WTC11 (cell line): ENCODE measurements at regions not wholly inside any gene's neighbourhood (a gene's known extent, or its start where the extent isn't known, plus 50 kb on each side); places are given as distances from the start of the nearest gene placed in this dataset.

Experiments used
- ATAC-seq: fragments of 200-7000 bp; cut with Tn5 transposase; 2 replicates; pipeline ENCODE4 v1.10.0; 2021; ENCODE audit warnings: mild to moderate bottlenecking, moderate library complexity
- CTCF ChIA-PET: fragments of 300-600 bp; sonication (Branson Sonifier 250); formaldehyde crosslinking; loops from one replicate; lab custom pipeline; 2021; ENCODE audit warnings: antibody characterized with exemption; lab: Charles Lee
- POLR2A ChIA-PET: fragments of 350-600 bp; sonication (Branson Sonifier 250); formaldehyde crosslinking; loops from one replicate; lab custom pipeline; 2021; ENCODE audit warnings: antibody characterized with exemption; lab: Charles Lee
- DNase-seq: peaks from one replicate; pipeline ENCODE4 v3.0.0; 2021; ENCODE audit warnings: low spot score
- H3K27ac Mint-ChIP-seq: 2 replicates; pipeline ENCODE4 v1.8.0; 2021; ENCODE audit warnings: mixed read lengths
- H3K27me3 Mint-ChIP-seq: 2 replicates; pipeline ENCODE4 v1.8.0; 2021; ENCODE audit warnings: low read depth, mild to moderate bottlenecking, moderate library complexity, mixed read lengths
- H3K36me3 Mint-ChIP-seq: 2 replicates; pipeline ENCODE4 v1.8.0; 2021; ENCODE audit warnings: mixed read lengths
- H3K4me1 Mint-ChIP-seq: 2 replicates; pipeline ENCODE4 v1.8.0; 2022; ENCODE audit warnings: mixed read lengths
- H3K4me3 Mint-ChIP-seq: 2 replicates; pipeline ENCODE4 v1.8.0; 2021; ENCODE audit warnings: mild to moderate bottlenecking, moderate library complexity, mixed read lengths
- H3K9me3 Mint-ChIP-seq: 2 replicates; pipeline ENCODE4 v1.8.0; 2021; ENCODE audit warnings: mixed read lengths
- E2F1 ChIP-seq: sonication (generic); formaldehyde crosslinking; IDR thresholded peaks from 2 replicates; pipeline ENCODE4 v1.8.0; 2022; ENCODE audit warnings: mild to moderate bottlenecking, missing genetic modification reagents
- IRF2 ChIP-seq: sonication (generic); formaldehyde crosslinking; IDR thresholded peaks from 2 replicates; pipeline ENCODE4 v1.8.0; 2022; ENCODE audit warnings: low read depth, missing genetic modification reagents, borderline replicate concordance
- JUN ChIP-seq: sonication (generic); formaldehyde crosslinking; IDR thresholded peaks from 2 replicates; pipeline ENCODE4 v1.8.0; 2023; ENCODE audit warnings: mild to moderate bottlenecking, missing genetic modification reagents
- NR1H2 ChIP-seq: sonication (generic); formaldehyde crosslinking; IDR thresholded peaks from 2 replicates; pipeline ENCODE4 v1.9.0; 2021; ENCODE audit warnings: mild to moderate bottlenecking, moderate library complexity, missing genetic modification reagents
- PRRX2 ChIP-seq: fragments of 250-450 bp; sonication (Bioruptor Pico); IDR thresholded peaks from 2 replicates; pipeline ENCODE4 v1.8.0; 2021; ENCODE audit warnings: mild to moderate bottlenecking
- RELA ChIP-seq: sonication (generic); formaldehyde crosslinking; IDR thresholded peaks from 2 replicates; pipeline ENCODE4 v1.8.1; 2022; ENCODE audit warnings: missing genetic modification reagents, mild to moderate bottlenecking, borderline replicate concordance
- SMAD3 ChIP-seq: sonication (generic); formaldehyde crosslinking; IDR thresholded peaks from 2 replicates; pipeline ENCODE4 v1.8.0; 2022; ENCODE audit warnings: missing genetic modification reagents, mild to moderate bottlenecking, borderline replicate concordance
- SOX15 ChIP-seq: fragments of 250-450 bp; sonication (Bioruptor Pico); IDR thresholded peaks from 2 replicates; pipeline ENCODE4 v1.9.0; 2021; ENCODE audit warnings: mild to moderate bottlenecking
- TCF7 ChIP-seq: sonication (generic); formaldehyde crosslinking; IDR thresholded peaks from 2 replicates; pipeline ENCODE4 v1.8.0; 2022; ENCODE audit warnings: mild to moderate bottlenecking, low read depth, missing genetic modification reagents, moderate library complexity
- TEAD1 ChIP-seq: sonication (generic); formaldehyde crosslinking; IDR thresholded peaks from 2 replicates; pipeline ENCODE4 v1.8.0; 2022; ENCODE audit warnings: mild to moderate bottlenecking, missing genetic modification reagents
- ZMAT4 ChIP-seq: fragments of 250-450 bp; sonication (Bioruptor Pico); IDR thresholded peaks from 2 replicates; pipeline ENCODE4 v1.9.0; 2021; ENCODE audit warnings: mild to moderate bottlenecking
- ZNF232 ChIP-seq: sonication (generic); formaldehyde crosslinking; IDR thresholded peaks from 2 replicates; pipeline ENCODE4 v1.8.0; 2022; ENCODE audit warnings: mild to moderate bottlenecking, missing genetic modification reagents
- ZNF317 ChIP-seq: sonication (generic); formaldehyde crosslinking; IDR thresholded peaks from 2 replicates; pipeline ENCODE4 v1.8.1; 2023; ENCODE audit warnings: low read depth, mild to moderate bottlenecking, moderate library complexity, missing genetic modification reagents, borderline replicate concordance
- ZNF416 ChIP-seq: fragments of 250-450 bp; sonication (Bioruptor Pico); IDR thresholded peaks from 2 replicates; pipeline ENCODE4 v1.9.0; 2021; ENCODE audit warnings: mild to moderate bottlenecking, inconsistent platforms
- ZNF423 ChIP-seq: fragments of 250-450 bp; sonication (Bioruptor Pico); IDR thresholded peaks from 2 replicates; pipeline ENCODE4 v2.1.2; 2022; ENCODE audit warnings: mild to moderate bottlenecking, moderate library complexity
- ZNF532 ChIP-seq: fragments of 250-450 bp; sonication (Bioruptor Pico); IDR thresholded peaks from 2 replicates; pipeline ENCODE4 v1.9.0; 2021; ENCODE audit warnings: mild to moderate bottlenecking, borderline replicate concordance
- TF ChIP-seq, protein P1 (sequence below): fragments of 250-450 bp; sonication (Bioruptor Pico); IDR thresholded peaks from 2 replicates; pipeline ENCODE4 v2.1.2; 2022; ENCODE audit warnings: mild to moderate bottlenecking, moderate library complexity
- TF ChIP-seq, protein P2 (sequence below): sonication (generic); formaldehyde crosslinking; IDR thresholded peaks from 2 replicates; pipeline ENCODE4 v1.8.1; 2022; ENCODE audit warnings: low read depth, mild to moderate bottlenecking, moderate library complexity, missing genetic modification reagents, borderline replicate concordance
- TF ChIP-seq, protein P3 (sequence below): sonication (generic); formaldehyde crosslinking; IDR thresholded peaks from 2 replicates; pipeline ENCODE4 v1.8.1; 2023; ENCODE audit warnings: mild to moderate bottlenecking, missing genetic modification reagents, moderate library complexity
- TF ChIP-seq, protein P4 (sequence below): sonication (generic); formaldehyde crosslinking; IDR thresholded peaks from 2 replicates; pipeline ENCODE4 v1.8.1; 2023; ENCODE audit warnings: mild to moderate bottlenecking, missing genetic modification reagents, moderate library complexity
- TF ChIP-seq, protein P5 (sequence below): sonication (generic); formaldehyde crosslinking; conservative IDR thresholded peaks from 2 replicates; pipeline ENCODE4 v1.8.1; 2022; ENCODE audit warnings: mild to moderate bottlenecking, missing genetic modification reagents

- TF ChIP-seq, protein P1, sequence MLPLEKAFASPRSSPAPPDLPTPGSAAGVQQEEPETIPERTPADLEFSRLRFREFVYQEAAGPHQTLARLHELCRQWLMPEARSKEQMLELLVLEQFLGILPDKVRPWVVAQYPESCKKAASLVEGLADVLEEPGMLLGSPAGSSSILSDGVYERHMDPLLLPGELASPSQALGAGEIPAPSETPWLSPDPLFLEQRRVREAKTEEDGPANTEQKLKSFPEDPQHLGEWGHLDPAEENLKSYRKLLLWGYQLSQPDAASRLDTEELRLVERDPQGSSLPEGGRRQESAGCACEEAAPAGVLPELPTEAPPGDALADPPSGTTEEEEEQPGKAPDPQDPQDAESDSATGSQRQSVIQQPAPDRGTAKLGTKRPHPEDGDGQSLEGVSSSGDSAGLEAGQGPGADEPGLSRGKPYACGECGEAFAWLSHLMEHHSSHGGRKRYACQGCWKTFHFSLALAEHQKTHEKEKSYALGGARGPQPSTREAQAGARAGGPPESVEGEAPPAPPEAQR: no peak
- no peak for TF ChIP-seq TEAD1 (CRISPR knock-in tag)
Measured at GRCh38 chr3:18807593-18807992, 340.7 kb upstream of the KCNH8 start (continued).

DNA sequence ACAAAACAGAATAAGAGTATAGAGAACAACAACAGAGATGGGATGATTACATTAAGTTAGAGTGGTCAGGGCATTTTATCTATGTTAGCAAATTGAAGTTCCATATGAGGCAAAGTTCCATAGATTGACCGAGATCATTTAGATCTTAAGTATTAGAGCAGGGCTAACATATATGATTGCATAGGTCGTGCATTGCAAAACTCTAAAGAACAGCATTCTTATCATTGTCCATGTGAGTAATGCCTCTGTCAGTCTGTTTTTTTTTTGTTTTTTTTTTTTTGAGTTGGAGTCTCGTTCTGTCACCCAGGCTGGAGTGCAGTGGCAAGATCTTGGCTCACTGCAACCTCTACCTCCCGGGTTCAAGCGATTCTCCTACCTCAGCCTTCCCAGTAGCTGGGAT, 341.7 kb upstream of the KCNH8 start:
- CTCF ChIA-PET: no interaction called here
- ATAC-seq: no peak
- TF ChIP-seq SOX15 (no peak), ZNF232 (CRISPR knock-in tag) (no peak), ZMAT4 (CRISPR knock-in tag) (no peak), JUN (CRISPR knock-in tag) (no peak), ZNF416 (no peak), ZNF423 (no peak), NR1H2 (CRISPR knock-in tag) (no peak), RELA (CRISPR knock-in tag) (no peak), TCF7 (CRISPR knock-in tag) (no peak)
- TF ChIP-seq, protein P2, sequence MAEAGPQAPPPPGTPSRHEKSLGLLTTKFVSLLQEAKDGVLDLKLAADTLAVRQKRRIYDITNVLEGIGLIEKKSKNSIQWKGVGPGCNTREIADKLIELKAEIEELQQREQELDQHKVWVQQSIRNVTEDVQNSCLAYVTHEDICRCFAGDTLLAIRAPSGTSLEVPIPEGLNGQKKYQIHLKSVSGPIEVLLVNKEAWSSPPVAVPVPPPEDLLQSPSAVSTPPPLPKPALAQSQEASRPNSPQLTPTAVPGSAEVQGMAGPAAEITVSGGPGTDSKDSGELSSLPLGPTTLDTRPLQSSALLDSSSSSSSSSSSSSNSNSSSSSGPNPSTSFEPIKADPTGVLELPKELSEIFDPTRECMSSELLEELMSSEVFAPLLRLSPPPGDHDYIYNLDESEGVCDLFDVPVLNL (CRISPR knock-in tag): no peak
- TF ChIP-seq, protein P3, sequence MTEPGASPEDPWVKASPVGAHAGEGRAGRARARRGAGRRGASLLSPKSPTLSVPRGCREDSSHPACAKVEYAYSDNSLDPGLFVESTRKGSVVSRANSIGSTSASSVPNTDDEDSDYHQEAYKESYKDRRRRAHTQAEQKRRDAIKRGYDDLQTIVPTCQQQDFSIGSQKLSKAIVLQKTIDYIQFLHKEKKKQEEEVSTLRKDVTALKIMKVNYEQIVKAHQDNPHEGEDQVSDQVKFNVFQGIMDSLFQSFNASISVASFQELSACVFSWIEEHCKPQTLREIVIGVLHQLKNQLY (CRISPR knock-in tag): no peak
- TF ChIP-seq, protein P4, sequence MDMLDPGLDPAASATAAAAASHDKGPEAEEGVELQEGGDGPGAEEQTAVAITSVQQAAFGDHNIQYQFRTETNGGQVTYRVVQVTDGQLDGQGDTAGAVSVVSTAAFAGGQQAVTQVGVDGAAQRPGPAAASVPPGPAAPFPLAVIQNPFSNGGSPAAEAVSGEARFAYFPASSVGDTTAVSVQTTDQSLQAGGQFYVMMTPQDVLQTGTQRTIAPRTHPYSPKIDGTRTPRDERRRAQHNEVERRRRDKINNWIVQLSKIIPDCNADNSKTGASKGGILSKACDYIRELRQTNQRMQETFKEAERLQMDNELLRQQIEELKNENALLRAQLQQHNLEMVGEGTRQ (CRISPR knock-in tag): no peak
- TF ChIP-seq, all 79 proteins: peak for 0
- POLR2A ChIA-PET: no interaction called here
- Mint-ChIP-seq H3K4me1 (peaks cover 2% of the 10 kb centered on the region; the same call in 1 of the 2 replicates), H3K4me3 (no peak overlapping the region), H3K27me3 (no peaks in the 10 kb centered on the region; the same call in 1 of the 2 replicates), H3K36me3 (no peaks in the 10 kb centered on the region), H3K9me3 (no peaks in the 10 kb centered on the region), H3K27ac (no peak overlapping the region)
- DNase-seq: no peak

DNA sequence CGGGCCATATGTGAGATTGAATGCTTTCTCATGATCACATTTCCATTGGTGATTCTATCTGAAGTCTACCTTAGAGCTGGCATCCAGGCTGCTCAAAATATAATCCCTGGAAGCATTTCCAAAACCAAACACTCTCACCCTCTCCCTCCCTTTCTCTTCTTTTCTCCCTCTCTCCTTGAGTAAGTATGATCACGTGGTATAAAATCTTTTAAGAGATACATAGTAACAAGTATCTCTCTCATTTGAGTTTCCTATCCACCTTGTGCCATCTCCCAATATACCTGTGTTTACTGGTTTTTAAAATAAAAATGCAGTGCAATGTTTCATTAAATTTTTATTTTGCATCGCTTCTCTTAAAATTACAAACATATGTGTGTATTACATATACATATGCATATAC, 350.9 kb upstream of the KCNH8 start:
- H3K9me3 Mint-ChIP-seq: no peaks in the 10 kb centered on the region
- no peak overlapping the region for H3K4me3 Mint-ChIP-seq
- ChIA-PET CTCF (no interaction called here), POLR2A (interaction anchor here (0.6 kb wide), 1 partner anchor 482 kb away, joined by 3 read pairs; no protein-coding TSS in a partner anchor)
- H3K27me3 Mint-ChIP-seq: no peaks in the 10 kb centered on the region
- DNase-seq: no peak
- no peaks in the 10 kb centered on the region for H3K4me1 Mint-ChIP-seq
- ATAC-seq: no peak
- no peak overlapping the region for H3K27ac Mint-ChIP-seq
- H3K36me3 Mint-ChIP-seq: no peaks in the 10 kb centered on the region
- TF ChIP-seq ZNF532 (CRISPR knock-in tag) (no peak), IRF2 (CRISPR knock-in tag) (no peak), ZNF317 (no peak), PRRX2 (CRISPR knock-in tag) (no peak), E2F1 (CRISPR knock-in tag) (no peak), SMAD3 (CRISPR knock-in tag) (no peak)
- TF ChIP-seq, protein P5, sequence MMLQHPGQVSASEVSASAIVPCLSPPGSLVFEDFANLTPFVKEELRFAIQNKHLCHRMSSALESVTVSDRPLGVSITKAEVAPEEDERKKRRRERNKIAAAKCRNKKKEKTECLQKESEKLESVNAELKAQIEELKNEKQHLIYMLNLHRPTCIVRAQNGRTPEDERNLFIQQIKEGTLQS (CRISPR knock-in tag): no peak
- TF ChIP-seq, protein P3 (CRISPR knock-in tag): no peak
